Lower leg skin (tissue), 3 donors: ENCODE measurements at regions not wholly inside any gene's neighbourhood (a gene's known extent, or its start where the extent isn't known, plus 50 kb on each side); places are given as distances from the start of the nearest gene placed in this dataset.

Experiments used
- POLR2A ChIP-seq, 2 donors: fragments of 450-650 bp; IDR thresholded peaks; one replicate each; pipeline ENCODE4 v1.6.1; 2016 to 2017; ENCODE audit warnings: antibody characterized with exemption in 2 of 2, mild to moderate bottlenecking in 1 of 2, moderate library complexity in 1 of 2
- TF ChIP-seq, protein P1 (sequence below), 3 donors: fragments of 450-650 bp; IDR thresholded peaks; one replicate each; pipeline ENCODE4 v1.5.1; 2016; ENCODE audit warnings: antibody characterized with exemption in 3 of 3, mild to moderate bottlenecking in 3 of 3, moderate library complexity in 2 of 3

GRCh38 chr3:3308809-3309208 is 129.3 kb upstream of the CRBN start:
- TF ChIP-seq, protein P1, sequence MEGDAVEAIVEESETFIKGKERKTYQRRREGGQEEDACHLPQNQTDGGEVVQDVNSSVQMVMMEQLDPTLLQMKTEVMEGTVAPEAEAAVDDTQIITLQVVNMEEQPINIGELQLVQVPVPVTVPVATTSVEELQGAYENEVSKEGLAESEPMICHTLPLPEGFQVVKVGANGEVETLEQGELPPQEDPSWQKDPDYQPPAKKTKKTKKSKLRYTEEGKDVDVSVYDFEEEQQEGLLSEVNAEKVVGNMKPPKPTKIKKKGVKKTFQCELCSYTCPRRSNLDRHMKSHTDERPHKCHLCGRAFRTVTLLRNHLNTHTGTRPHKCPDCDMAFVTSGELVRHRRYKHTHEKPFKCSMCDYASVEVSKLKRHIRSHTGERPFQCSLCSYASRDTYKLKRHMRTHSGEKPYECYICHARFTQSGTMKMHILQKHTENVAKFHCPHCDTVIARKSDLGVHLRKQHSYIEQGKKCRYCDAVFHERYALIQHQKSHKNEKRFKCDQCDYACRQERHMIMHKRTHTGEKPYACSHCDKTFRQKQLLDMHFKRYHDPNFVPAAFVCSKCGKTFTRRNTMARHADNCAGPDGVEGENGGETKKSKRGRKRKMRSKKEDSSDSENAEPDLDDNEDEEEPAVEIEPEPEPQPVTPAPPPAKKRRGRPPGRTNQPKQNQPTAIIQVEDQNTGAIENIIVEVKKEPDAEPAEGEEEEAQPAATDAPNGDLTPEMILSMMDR (IDR thresholded peaks at IDR 0.05): no peak
- TF ChIP-seq POLR2A (IDR thresholded peaks at IDR 0.05): no peak
